ENCODE measurements at regions not wholly inside any gene's neighbourhood (a gene's known extent, or its start where the extent isn't known, plus 50 kb on each side); places are given as distances from the start of the nearest gene placed in this dataset.

DNA sequence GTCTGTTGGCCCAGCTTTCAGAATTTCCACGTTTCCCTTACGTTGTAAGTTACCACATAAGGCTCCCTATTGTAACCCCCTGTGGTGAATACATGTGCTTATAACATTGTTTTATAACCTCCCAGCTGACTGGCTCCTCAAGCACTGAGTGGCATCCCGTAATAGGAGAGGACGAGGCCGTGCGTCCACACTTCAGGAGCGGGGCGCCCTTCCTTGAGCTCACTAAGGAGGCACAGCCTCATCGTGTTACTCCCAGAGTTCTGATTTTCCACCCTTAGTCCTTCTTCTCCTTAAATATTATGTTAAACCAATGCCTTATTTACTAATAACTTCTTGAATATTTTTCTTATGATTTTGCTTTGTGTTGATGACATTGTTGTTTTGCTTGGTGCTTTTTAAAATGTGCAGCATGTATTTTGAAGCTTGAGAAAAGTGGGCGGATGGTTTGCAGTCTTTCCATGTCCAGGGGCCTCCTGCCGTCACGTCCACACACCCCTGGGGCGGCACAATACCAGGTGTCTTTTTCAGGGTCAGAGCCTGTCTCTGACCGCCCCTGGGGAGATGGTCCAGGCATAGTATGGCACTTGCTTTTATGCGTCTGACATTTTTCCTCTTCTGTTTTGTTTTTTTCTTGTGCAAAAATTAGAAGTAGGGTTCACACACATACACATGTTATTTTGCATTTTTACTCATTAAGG lies 181.8 kb downstream of the DLL1 start:
- Mint-ChIP-seq H3K27ac (no peak overlapping the region), H3K9me3 (no peaks in the 10 kb centered on the region), H3K4me3 (no peak overlapping the region), H3K36me3 (no peaks in the 10 kb centered on the region), H3K4me1 (no peaks in the 10 kb centered on the region), H3K27me3 (no peaks in the 10 kb centered on the region)
- DNase-seq = no peak

DNA sequence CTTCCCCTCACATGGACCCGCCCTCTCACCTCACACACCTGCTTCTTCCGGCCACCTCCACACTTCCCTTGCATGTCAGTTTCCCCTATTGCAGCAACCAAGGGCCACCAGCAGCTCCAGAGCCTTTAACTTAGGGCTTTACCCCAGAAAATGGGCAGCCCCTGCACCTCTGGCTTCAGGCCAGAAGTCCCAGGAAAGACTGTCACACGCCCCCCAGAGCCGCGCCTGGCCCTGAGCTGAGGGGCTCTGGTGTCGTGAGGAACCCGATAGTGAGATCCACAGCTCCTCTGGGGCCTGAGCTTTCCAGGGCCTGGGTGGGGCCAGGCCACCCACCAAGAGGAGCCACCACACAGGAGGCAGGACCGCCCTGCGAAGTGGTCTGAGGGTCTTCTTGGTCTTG lies 182.4 kb downstream of the DLL1 start:
- no peaks in the 10 kb centered on the region for H3K4me1 Mint-ChIP-seq
- H3K27ac Mint-ChIP-seq = no peak overlapping the region
- H3K36me3 Mint-ChIP-seq = no peaks in the 10 kb centered on the region
- no peak overlapping the region for H3K4me3 Mint-ChIP-seq
- no peaks in the 10 kb centered on the region for H3K27me3 Mint-ChIP-seq
- no peak for DNase-seq
- no peaks in the 10 kb centered on the region for H3K9me3 Mint-ChIP-seq

DNA sequence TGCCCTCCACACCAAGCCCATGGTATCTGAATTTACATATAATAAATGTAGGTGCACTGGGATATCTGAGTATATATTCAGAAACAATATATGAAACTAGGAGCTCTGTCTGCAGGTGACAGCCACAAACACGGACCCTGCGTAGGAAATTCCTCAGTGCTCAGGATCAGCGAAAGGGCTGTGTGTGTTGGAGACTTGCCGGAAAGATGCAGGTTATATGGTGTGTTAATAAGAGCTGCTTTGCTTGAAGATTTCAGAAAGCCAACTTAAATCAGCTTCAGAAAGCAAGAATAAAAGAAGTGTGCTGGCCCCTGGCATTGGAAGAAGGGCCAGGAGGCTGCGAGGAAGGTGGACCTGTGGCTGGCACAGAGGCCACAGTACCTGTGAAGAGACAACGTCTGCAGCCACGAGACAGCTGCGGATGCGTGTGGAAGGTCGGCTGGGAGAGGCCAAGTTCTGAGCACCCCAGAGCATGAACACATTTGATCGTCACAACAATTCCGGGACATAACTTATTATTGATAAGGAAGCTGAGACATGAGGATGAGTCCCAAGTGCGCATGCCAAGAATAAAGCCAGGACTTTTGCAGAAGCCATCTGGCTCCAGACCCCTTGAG lies 183.2 kb downstream of the DLL1 start:
- no peaks in the 10 kb centered on the region for H3K9me3 Mint-ChIP-seq
- no peak overlapping the region for H3K4me3 Mint-ChIP-seq
- no peak for DNase-seq
- H3K36me3 Mint-ChIP-seq = no peaks in the 10 kb centered on the region
- peaks cover 4% of the 10 kb centered on the region for H3K4me1 Mint-ChIP-seq
- H3K27ac Mint-ChIP-seq = no peak overlapping the region
- H3K27me3 Mint-ChIP-seq = no peaks in the 10 kb centered on the region

- Mint-ChIP-seq H3K27ac (no peak overlapping the region), H3K4me1 (peaks cover 4% of the 10 kb centered on the region), H3K9me3 (no peaks in the 10 kb centered on the region), H3K27me3 (no peaks in the 10 kb centered on the region), H3K4me3 (no peak overlapping the region), H3K36me3 (no peaks in the 10 kb centered on the region)
- DNase-seq = no peak
Observed at GRCh38 chr6:170106906-170107525, 183.9 kb downstream of the DLL1 start.

DNA sequence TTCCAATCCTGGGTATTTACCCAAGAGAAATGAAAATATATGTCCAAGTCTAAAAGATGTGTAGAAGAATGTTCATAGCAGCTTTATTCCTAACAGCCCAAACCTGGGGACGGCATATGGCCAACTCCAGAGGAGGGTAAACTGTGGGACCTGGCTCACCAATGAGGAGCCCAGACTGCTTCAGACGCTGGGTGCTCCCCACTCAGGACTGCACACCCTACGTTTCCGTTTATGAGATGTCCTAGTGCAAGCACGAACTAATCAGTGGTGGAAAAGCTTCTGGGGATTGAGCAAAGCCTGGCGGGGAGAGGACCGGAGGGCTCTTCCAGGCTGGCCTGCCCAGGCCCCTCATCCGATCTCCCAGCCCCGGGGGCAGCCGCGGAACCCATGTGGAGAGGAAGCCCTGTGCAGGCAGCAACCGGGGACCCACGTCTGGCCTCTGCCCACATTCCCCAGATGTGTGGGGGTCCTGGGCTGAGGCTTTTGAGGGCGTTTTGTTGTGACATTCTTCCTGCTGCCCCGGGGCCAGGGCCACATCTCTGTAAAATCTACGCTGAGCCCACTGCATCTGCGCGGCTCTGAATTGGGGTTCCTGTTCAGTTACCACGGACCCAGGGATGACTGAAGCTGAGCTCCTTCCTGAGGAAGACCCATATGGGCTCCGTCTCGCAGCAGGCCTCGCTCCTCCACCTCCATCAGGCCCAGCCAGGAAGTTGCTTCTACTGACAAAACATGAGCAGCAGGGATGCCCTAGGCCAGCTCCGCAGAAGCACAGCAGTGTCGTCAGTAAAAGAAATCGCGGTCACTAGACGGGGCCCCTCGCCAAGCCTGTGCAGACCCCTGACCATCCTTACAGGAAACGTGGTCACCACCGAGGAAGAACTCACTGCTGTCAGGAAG lies 188.0 kb downstream of the DLL1 start:
- peaks cover 4% of the 10 kb centered on the region for H3K4me1 Mint-ChIP-seq
- no peaks in the 10 kb centered on the region for H3K27me3 Mint-ChIP-seq
- peaks cover 5% of the 10 kb centered on the region for H3K9me3 Mint-ChIP-seq
- no peak overlapping the region for H3K4me3 Mint-ChIP-seq
- DNase-seq = no peak
- peak overlapping the region; percentile 54 for H3K27ac Mint-ChIP-seq
- peaks cover 2% of the 10 kb centered on the region for H3K36me3 Mint-ChIP-seq

- no peak overlapping the region for H3K4me3 Mint-ChIP-seq
- no peak overlapping the region for H3K27ac Mint-ChIP-seq
- H3K4me1 Mint-ChIP-seq = peaks cover 4% of the 10 kb centered on the region
- DNase-seq = no peak
- no peaks in the 10 kb centered on the region for H3K27me3 Mint-ChIP-seq
- peaks cover 5% of the 10 kb centered on the region for H3K9me3 Mint-ChIP-seq
- H3K36me3 Mint-ChIP-seq = peaks cover 2% of the 10 kb centered on the region
Observed at GRCh38 chr6:170102038-170102437, 188.8 kb downstream of the DLL1 start.

- Mint-ChIP-seq H3K36me3 (peaks cover 2% of the 10 kb centered on the region), H3K4me3 (no peak overlapping the region), H3K4me1 (peaks cover 4% of the 10 kb centered on the region), H3K9me3 (peaks cover 5% of the 10 kb centered on the region), H3K27me3 (peaks cover 2% of the 10 kb centered on the region), H3K27ac (no peak overlapping the region)
- DNase-seq = no peak
Observed at GRCh38 chr6:170101281-170102035, 189.4 kb downstream of the DLL1 start.

- H3K9me3 Mint-ChIP-seq = peaks cover 5% of the 10 kb centered on the region
- H3K4me1 Mint-ChIP-seq = peaks cover 4% of the 10 kb centered on the region
- H3K27ac Mint-ChIP-seq = no peak overlapping the region
- H3K27me3 Mint-ChIP-seq = peaks cover 8% of the 10 kb centered on the region
- DNase-seq = no peak
- peaks cover 2% of the 10 kb centered on the region for H3K36me3 Mint-ChIP-seq
- no peak overlapping the region for H3K4me3 Mint-ChIP-seq
Observed at GRCh38 chr6:170100046-170100445, 190.8 kb downstream of the DLL1 start.

DNA sequence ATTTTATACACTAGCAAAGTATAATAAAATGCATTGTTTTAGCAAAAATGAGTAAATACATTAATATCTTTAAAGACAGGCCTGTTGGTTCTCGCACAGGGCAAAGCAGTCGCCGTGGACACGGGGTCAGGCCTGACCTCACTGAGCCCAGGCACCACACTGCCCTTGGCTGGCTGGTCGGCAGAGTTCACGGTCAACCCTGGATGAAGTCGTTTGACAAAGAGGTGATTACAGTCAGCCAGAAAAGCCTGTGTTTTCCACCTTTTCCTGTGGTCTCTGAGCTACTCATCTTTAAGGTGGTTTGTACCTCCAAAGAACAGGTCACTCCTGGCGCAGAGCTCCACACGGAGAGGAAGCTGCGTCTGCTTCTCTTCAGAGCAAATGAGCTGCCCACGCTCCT lies 191.5 kb downstream of the DLL1 start:
- Mint-ChIP-seq H3K4me3 (no peak overlapping the region), H3K36me3 (peaks cover 2% of the 10 kb centered on the region), H3K27me3 (peaks cover 8% of the 10 kb centered on the region), H3K27ac (no peak overlapping the region), H3K4me1 (peaks cover 4% of the 10 kb centered on the region), H3K9me3 (peaks cover 5% of the 10 kb centered on the region)
- no peak for DNase-seq

GRCh38 chr6:170098428-170099170 lies 192.3 kb downstream of the DLL1 start:
- no peak for DNase-seq
- H3K9me3 Mint-ChIP-seq = peaks cover 5% of the 10 kb centered on the region
- H3K27me3 Mint-ChIP-seq = peaks cover 8% of the 10 kb centered on the region

DNA sequence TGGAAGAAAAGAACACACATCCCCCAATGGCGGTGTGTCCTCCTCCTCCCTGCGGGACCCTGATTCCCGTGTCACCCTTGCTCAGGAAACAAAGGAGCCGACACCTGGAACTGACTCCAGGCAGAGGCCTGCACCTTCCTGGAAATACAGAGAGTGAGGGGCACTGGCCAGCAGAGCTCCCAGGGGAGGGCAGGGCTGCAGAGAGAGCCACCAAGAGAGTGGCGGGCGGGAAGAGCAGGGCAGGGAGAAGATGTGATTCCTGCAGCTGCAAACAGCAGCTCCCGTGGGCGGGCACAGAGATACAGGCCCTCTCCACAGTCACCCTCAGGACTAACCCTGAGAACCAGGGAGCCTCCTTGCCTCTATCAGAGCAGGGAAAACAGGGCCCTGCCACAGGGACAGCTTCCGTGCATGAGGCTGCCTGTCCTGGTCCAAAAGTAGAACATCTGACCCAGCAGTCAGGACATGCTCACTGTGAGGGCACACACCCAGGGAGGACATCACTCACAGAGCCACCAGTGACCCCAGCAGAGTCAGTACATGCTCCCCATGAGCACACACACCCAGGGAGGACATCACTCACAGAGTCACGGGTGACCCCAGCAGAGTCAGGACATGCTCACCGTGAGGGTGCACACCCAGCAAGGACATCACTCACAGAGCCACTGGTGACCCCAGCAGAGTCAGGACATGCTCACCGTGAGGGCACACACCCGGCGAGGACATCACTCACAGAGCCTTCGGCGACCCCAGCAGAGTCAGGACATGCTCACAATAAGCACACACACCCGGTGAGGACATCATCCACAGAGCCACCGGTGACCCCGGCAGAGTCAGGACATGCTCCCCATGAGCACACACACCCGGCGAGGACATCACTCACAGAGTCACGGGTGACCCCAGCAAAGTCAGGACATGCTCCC lies 193.1 kb downstream of the DLL1 start:
- no peak for DNase-seq
- Mint-ChIP-seq H3K4me1 (no peaks in the 10 kb centered on the region), H3K9me3 (peaks cover 5% of the 10 kb centered on the region), H3K36me3 (peaks cover 2% of the 10 kb centered on the region), H3K4me3 (no peak overlapping the region), H3K27ac (no peak overlapping the region), H3K27me3 (peaks cover 8% of the 10 kb centered on the region)

More at GRCh38 chr6:170098428-170099170, 192.3 kb downstream of the DLL1 start:
- H3K36me3 Mint-ChIP-seq = peaks cover 2% of the 10 kb centered on the region
- peaks cover 4% of the 10 kb centered on the region for H3K4me1 Mint-ChIP-seq
- no peak overlapping the region for H3K27ac Mint-ChIP-seq
- no peak overlapping the region for H3K4me3 Mint-ChIP-seq

DNA sequence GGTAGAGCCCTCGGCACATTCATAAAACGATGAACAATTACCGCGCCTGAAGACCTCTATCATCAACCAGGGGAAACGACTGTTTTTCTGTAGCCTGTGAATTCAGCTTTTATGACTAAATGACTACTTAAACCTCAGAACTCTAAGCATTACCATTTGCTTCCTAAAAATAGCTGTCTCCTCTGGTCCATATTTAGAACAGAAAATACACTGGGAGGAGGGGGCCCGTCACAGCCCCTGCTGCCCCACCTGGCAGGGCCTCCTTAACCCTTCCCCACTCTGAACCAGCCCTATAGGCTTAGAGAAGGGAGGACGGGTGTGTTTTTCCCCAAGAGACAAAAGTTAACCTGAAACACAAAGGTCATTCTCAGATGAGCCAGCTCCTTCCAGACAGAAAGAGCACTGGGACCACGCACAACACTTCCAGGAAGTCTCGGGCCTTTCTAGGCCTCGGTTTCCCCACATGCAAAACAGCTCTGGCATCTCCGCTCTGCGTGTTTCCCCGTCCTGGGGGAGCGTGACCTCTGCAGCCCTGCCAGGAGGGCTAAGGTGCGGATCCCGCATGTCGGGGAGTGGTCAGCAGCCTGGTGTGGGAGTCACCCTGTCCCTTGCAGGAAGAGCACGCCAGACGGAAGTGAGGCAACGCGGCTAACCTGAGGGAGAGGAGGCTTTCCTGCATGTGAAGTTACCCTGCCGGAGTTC lies 193.9 kb downstream of the DLL1 start:
- Mint-ChIP-seq H3K36me3 (peaks cover 2% of the 10 kb centered on the region), H3K27me3 (peaks cover 8% of the 10 kb centered on the region), H3K27ac (no peak overlapping the region), H3K4me3 (no peak overlapping the region), H3K9me3 (peaks cover 5% of the 10 kb centered on the region), H3K4me1 (no peaks in the 10 kb centered on the region)
- DNase-seq = no peak
